GM18858 (cell line): ENCODE measurements at regions not wholly inside any gene's neighbourhood (a gene's known extent, or its start where the extent isn't known, plus 50 kb on each side); places are given as distances from the start of the nearest gene placed in this dataset.
"Not testable (repeated sequence)": the region's sequence is repeated elsewhere in the genome, so short reads cannot be mapped to it uniquely, and the experiment has no call there.

Experiments
- ATAC-seq: cut with Tn5 transposase; IDR thresholded peaks from one replicate; pipeline ENCODE4 v1.9.1; 2021; ENCODE audit not compliant: unreplicated experiment

DNA sequence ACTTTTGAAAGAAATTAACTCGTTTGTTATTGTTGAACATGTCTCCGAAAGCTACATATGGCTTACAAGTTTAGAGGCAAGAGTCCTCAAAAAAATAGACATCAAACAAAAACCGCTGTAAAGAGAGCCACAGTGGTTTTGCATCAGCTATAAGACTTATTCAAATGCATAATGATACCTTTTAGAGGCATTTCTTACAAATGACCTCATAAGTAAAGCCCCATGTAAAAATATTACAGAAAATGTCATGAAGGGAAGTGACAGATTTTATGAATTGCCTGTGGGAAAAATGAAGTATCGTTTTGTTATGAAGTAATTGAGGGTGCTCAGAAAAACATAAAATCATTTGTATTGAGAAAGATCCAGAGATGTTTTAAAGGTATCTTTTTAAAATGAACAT, 598.0 kb downstream of the NXPH1 start:
- ATAC-seq: no peak

DNA sequence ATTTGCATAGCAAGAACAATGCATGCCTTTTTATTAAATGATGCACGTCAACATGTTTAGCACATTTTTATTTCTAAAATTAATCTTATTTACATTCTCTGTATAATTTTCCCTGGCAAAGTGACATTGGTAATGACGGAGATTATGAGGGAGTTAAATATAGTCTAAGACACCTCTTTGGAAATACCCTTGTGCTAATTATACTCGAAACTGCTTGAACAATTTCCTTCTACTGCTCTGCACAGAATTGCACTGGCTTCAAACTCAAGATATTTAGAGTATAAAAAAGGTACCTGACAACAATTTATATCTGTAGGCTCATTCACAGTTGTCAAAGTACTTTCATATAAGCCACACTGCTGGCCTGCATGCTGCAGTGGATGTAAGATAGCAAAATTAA, 602.7 kb downstream of the NXPH1 start:
- no peak for ATAC-seq

DNA sequence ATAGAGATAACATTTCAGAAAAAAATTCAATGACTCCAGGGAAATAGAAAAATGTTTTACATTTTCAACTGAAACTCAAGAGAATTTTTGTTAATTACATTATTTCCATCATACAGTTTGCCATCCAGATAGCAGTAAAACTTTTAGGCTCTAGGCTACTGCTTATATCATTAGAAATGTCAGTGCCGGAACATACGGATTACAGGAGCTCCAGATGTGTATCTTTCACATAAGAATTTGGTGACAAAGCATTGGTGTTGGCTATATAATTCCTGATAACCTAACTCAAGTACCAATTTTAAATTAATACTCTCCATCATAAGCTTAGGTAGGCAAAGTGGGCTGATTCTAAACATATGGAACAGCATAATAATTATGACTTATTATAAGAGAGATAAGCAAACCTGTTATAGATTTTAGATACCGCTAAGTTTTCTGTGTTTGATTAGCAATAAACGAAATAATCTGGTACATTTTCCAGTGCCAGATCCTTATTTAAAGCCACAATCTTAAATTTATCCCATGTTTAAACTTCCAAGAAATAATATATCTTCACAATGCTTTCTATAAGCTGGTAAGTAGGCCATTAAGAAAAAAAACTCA, 637.9 kb downstream of the NXPH1 start:
- ATAC-seq: no peak

DNA sequence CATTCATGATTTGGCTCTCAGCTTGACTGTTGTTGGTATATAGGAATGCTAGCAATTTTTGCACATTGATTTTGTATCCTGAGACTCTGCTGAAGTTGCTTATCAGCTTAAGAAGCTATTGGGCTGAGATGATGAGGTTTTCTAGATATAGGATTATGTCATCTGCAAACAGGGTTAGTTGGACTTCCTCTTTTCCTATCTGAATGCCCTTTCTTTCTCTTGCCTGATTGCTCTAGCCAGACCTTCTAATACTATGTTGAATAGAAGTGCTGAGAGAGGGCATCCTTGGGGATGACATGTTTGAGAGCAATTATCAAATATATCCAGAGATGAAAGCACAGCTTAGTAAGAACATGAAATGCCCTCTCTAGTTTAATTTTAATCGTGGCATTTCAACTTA, 642.4 kb downstream of the NXPH1 start:
- not testable (repeated sequence) for ATAC-seq

DNA sequence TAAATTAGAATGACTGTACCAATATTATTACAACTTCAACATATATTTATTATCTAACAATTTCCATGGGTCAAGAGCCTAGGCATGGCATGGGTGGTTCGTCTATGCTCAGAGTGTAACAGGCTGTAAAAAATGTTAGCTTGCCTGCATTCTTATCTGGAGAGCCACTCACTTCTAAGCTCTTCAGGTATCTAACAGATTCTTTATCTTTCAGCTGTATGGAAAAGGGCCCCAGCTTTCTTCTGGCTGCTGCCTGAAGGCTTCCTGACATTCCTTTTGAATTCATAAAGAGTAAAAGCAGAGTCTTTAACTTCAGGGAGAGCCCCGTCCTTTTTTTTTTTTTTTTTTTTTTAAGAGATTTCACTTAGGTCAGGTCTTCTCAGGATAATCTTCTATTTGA, 648.8 kb downstream of the NXPH1 start:
- ATAC-seq: no peak

DNA sequence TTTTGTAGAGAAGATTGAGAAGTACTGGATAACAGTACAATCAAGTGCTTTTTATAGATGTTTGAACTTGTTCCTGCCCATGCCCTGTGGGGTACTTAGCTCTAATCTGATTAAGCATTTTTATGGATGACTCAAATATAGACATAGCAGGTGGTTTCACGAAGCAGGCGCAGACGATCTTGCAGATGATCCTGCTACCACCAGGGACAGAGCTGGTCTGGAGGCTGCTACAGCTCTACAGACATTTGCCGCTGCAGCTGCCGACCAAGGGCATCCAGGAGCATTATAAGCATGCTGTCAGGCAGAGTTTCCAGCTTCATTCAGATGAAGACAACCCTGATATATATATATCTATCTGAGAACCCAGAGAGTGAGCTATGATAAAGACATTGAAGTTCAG, 650.4 kb downstream of the NXPH1 start:
- no peak for ATAC-seq

DNA sequence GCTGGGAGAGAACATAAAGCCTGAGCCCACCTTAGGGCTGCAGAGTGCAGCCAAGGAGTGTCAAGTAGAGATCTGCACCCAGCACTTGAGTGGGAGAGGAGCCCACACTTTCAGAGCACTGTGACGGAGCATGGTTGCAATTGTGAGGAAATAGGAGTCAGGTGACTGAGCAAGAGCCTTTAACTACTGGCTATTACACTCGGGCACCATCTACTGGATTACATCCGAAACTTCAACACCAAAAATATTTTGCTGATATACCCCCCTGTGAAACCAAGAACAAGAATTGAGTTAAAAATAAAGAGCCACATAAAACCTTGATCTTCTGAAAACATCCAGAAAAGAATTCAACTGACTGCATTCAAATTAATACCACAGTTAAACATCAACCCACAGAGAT, 657.9 kb downstream of the NXPH1 start:
- ATAC-seq: peak; percentile 52

DNA sequence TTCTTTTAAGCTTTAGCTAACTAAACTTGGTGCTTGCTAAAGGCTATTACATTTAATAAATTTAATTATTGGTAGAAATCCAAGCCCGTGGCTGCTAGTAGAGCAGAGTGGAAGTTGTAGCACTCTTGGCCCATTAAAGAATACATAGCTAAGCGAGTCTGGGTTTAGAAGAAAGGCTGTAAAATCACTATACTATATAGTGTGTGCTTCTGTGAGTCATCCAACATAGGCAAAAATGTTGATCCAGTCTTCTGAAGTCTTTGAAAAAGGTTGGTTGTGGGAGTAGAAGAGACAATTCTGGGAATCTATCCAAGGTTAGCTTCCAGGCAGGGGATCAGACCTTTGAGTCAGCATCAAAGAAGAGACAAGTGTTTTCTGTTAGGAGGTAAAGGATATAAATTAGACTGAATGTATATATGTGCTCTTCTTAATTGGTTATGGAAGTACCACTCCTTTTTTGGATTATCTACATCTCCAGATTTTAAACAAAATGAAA, 664.2 kb downstream of the NXPH1 start:
- ATAC-seq: no peak

DNA sequence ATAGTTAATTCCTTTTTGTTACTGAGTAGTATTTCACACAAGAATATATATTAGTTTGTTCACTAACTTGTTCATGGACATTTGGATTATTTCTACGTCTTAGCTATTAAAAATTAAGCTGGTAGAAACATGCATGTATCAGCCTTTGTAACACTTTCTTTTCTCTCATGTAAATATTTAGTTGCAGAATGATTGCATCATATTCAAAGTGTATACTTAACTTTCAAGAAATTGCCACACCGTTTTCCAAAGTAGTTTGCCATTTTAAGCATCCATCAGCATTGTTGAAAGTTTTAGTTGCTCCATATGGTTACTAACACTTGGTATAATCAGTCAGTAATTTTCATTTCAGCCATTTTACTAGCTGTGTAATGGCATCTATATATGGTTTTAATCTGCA, 666.9 kb downstream of the NXPH1 start:
- ATAC-seq: no peak

DNA sequence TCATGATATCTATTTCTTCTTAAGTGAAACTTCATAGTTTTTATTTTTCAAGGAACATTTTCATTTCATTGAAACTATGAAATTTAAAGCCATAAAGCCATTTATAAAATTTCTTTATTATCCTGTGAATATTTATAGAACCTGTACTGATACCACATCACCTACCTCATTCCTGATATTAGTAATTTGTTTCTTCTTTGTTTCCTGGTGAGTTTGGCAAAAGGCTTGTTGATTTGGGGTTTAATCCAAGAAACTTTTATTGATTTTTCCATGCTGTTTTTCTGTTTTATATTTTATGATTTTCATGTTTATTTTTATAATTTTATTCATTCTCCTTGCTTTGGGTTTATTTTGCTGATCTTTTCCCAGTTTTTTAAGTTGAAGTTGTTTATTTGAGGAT, 669.4 kb downstream of the NXPH1 start:
- ATAC-seq: no peak

DNA sequence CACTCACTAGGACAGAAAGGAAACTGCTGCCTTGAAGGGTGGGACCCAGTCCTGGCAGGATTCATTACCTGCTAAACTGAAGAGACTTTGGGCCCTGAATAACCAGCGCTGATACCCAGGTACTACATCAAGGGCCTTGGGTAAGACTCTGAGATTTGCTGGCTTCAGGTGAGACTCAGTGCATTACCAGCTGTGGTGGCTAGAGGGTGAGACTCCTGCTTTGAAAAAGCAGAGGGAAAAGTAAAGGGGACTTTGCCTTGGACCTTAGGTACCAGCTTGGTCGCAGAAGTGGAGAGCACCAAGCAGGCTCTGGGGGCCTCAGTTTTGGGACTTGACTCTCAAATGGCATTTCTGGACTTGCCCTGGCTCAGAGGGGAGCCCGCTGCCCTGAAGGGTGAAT, 673.3 kb downstream of the NXPH1 start:
- ATAC-seq: no peak

DNA sequence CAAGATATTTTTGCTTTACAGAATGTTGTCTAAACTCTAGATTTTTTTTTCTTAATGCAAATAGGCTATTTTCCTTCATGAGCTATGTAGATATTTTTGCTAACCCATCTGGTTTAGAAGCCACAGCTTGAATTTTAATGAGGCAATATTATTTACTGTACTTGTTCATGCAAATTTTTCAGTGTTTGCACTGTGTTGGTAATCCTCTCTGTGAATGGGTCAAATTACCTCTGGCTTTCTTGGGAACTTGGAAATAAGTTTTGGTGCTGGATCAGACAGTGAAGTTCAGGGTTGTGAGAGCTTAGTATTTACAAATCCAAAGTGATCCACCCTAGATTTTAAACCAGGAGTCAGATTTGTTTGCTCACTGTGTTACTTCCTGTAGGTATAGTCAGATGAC, 686.9 kb downstream of the NXPH1 start:
- ATAC-seq: no peak

DNA sequence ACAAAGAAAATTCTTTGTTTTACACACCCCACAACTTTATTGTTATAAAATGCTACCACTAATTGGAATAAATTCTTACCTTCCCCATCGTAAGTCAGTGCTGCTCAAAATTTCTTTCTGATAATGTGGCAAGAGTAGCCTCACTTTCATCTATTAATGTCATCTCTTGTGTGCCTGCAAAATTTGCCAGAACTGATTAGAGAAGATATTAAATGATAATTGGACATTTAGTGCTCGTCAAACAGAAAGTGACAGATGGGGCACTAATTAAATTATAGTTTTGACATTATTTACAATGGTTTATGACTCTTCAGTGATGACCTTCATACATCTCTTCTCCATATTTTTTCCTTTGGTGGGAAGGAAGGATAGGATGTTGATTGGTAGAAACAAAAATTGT, 690.9 kb downstream of the NXPH1 start:
- no peak for ATAC-seq

DNA sequence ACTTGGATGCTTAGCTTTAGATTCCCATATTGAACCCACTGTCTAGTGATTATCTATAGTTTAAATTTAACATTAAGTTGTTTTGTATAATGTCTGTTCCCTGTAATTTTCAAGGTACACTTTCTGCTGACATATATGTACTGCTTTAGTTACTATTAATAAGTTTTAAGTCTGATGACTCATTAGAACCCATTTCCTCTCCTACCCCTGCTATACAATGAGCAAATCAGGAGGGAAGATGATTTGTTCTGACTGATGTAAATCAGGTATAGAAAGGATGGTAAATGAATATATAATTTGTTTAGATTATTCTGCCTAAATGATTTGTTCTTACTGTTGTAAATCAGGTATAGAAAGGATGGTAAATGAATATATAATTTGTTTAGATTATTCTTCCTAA, 691.8 kb downstream of the NXPH1 start:
- ATAC-seq: no peak

DNA sequence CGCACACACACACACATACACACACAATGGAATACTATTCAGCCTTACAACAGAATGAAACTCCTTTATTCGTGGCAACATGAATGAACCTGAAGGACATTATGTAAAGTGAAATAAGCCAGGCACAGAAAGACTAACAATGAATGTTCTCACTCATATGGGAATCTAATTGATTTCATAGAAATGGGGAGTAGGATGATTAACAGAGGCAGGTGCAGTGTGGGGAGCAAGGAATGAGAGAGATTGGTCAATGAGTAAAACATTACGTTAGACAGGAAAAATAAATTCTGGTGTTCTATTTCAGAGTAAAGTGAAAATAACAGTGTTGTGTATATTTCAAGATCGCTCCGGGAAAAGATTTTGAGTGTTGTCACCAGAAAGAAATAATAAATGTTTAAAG, 694.5 kb downstream of the NXPH1 start:
- no peak for ATAC-seq

DNA sequence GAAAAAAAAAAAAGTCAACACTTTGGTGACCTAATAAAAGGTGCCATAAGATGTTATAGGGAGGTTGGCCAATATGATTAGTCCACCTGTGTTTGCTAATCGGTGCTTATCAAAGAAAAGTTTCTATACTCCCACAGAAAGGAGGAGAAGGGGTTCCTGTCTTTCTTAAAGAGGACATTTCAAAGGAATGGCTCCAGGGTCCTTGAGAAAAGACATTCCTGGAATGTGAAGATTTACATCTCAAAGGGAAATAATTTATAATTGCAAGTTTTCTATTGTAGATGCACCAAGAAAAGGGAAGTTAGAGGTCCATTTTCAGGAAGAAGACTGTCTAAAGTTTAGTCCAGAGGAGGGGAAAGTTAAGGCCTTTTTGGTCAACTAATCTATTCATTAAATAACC, 715.3 kb downstream of the NXPH1 start:
- no peak for ATAC-seq

DNA sequence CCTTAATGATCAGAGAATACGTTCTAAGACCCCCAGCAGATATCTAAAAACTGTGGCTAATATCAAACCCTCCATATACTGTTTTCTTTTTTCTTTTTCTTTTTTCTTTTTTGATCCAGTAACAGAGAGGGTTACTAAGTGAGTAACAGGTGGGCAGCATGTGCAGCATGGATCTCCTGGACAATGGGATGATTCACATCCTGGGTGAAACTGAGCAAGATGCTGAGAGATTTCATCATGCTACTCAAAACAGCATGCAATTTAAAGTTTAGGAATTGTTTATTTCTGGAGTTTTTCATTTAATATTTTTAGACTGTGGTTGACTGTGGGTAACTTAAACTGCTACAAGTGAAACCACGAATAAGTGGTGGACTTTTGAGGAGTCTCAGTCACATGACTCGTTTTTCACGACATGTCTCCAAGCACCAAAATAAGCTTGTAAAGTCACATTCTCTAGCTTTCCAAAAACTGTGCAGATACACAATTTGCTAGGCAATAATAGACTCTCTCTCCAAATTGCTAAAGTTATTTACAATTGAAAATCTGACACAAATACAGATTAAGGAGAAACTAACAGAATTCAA, 716.2 kb downstream of the NXPH1 start:
- no peak for ATAC-seq

DNA sequence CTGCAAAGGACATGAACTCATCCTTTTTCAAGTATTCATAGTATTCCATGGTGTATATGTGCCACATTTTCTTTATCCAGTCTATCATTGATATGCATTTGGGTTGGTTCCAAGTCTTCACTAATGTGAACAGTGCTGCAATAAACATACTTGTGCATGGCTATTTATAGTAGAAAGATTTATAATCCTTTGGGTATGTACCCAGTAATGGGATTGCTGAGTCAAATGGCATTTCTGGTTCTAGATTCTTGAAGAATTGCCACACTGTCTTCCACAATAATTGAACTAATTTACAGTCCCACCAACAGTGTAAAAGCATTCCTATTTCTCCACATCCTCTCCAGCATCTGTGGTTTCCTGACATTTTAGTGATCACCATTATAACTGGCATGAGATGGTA, 730.3 kb downstream of the NXPH1 start:
- ATAC-seq: not testable (repeated sequence)

DNA sequence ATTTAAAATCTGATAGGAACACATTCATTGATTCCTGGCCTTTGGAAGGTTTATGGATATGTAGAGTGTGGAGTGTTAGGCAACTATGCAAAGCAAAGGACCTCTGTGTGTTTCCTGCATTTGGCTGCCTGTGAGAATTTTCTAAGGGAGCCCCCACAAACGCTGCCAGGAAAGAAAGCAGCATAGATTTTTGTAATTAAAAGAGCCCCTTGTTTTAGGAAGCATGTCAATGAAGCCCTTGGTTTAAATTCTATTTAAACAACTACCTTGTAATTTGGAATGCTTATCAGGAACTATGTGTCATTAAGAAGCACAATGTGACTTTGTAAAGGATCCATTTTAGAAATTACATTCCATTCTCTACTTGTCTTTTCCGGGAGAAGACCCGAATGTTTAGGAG, 742.5 kb downstream of the NXPH1 start:
- no peak for ATAC-seq

DNA sequence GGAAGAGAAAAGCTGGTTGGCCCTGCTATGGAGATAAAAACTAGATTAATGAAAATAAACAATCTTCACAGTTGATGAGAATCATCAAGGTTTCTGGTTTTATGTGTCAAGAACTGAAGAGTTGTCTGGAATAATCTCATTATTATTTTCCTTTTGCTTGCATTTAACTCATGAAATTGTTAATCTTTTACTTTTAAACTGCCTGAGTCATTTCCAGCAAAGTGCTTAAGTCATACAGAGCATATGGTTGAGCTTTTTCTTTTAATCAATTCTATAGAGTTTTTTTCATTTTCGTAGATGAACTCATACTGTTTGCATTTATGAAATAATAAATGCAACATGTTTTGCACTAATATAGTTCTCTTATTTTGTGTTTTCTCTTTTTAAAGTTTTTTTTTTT, 747.9 kb downstream of the NXPH1 start:
- no peak for ATAC-seq

DNA sequence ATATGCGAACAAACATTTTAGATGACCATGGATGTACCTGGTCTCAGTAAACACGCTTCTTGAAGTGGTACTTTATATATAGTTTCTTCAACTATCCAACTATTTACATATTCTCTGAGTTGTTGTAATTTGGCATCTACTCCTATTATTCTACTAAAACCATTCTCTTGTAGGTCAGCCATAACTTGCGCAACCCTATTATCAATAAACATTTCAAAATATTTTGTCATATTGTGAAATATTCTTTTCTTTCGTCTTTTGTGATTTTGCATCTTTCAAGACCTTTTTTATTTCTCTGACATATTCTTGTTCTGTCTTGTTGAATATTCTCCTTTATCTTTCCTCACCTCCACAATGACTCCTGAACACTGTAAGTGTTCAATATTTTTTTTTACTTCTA, 753.3 kb downstream of the NXPH1 start:
- ATAC-seq: no peak

DNA sequence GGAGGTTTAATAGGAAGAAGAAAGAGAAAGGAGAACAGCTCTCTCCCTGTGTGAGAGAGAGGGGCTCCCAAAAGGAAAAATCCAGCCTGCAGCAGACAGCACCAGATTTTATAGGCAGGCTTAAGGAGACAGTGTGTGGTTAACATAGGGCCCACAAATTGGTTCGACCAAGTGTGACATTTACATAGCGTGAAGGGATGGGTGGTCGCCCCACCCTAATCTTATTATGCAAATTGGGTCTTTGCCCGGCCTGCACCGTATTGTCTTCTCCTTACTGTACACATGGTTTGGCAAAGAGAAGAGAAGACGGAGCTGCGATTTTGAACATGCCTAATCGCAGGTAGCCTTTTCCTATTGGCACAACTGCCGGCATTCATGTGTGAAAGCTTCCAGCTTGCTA, 756.3 kb downstream of the NXPH1 start:
- no peak for ATAC-seq

DNA sequence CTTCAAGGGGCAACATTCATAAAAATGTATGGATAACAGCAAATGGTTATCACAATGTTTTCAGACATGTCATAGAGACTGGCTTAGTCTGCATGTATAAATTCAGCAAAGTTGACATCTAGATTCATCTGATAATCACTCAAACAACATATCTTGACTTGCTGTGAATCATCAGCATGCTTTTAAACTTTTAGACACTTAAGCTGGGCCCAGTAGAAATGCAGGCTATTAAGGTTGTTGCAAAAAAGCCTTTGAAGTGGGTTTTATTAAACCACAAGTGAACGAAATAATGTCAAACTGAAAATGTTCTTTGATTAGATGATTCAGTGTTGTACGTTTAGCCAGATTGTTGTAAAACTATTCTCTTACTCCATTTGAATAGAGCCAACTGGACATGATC, 759.6 kb downstream of the NXPH1 start:
- no peak for ATAC-seq
